RWPE2 (cell line): ENCODE measurements at regions not wholly inside any gene's neighbourhood (a gene's known extent, or its start where the extent isn't known, plus 50 kb on each side); places are given as distances from the start of the nearest gene placed in this dataset.
A peak's percentile ranks its signal among the peaks of the same experiment; 100 is the strongest.

ENCODE experiments used
- ATAC-seq: fragments of 200-7000 bp; cut with Tn5 transposase; 3 replicates; pipeline ENCODE4 v1.9.1; 2021; ENCODE audit warnings: low read depth
- DNase-seq: peaks from one replicate; pipeline ENCODE4 v3.0.0-alpha.2; 2020; ENCODE audit warnings: low spot score
- H3K27ac ChIP-seq: fragments of 450-650 bp; 2 replicates; pipeline ENCODE4 v1.5.1; 2017; ENCODE audit warnings: mild to moderate bottlenecking; ENCODE audit not compliant: poor library complexity, severe bottlenecking
- H3K27me3 ChIP-seq: fragments of 250-450 bp; sonication (Bioruptor Pico); 2 replicates; pipeline ENCODE4 v1.5.1; 2021; ENCODE audit warnings: mild to moderate bottlenecking, moderate library complexity; ENCODE audit not compliant: insufficient read depth, poor library complexity, severe bottlenecking
- H3K36me3 ChIP-seq: fragments of 250-450 bp; sonication (Bioruptor Pico); 2 replicates; pipeline ENCODE4 v1.5.1; 2020; ENCODE audit warnings: low read depth, mild to moderate bottlenecking, moderate library complexity
- H3K4me1 ChIP-seq: fragments of 250-450 bp; sonication (Bioruptor Pico); 2 replicates; pipeline ENCODE4 v1.5.1; 2021; ENCODE audit warnings: mild to moderate bottlenecking, moderate library complexity; ENCODE audit not compliant: insufficient read depth, poor library complexity, severe bottlenecking
- H3K4me3 ChIP-seq: fragments of 250-450 bp; sonication (Bioruptor Pico); 2 replicates; pipeline ENCODE4 v1.5.1; 2021; ENCODE audit warnings: mild to moderate bottlenecking, moderate library complexity; ENCODE audit not compliant: severe bottlenecking
- H3K9me3 ChIP-seq: fragments of 250-450 bp; sonication (Bioruptor Pico); 2 replicates; pipeline ENCODE4 v1.5.1; 2021; ENCODE audit warnings: mild to moderate bottlenecking, moderate library complexity; ENCODE audit not compliant: severe bottlenecking
- CTCF ChIP-seq: fragments of 450-650 bp; IDR thresholded peaks from one replicate; pipeline ENCODE4 v1.5.1; 2017; ENCODE audit warnings: mild to moderate bottlenecking, moderate library complexity; ENCODE audit not compliant: poor library complexity, severe bottlenecking

DNA sequence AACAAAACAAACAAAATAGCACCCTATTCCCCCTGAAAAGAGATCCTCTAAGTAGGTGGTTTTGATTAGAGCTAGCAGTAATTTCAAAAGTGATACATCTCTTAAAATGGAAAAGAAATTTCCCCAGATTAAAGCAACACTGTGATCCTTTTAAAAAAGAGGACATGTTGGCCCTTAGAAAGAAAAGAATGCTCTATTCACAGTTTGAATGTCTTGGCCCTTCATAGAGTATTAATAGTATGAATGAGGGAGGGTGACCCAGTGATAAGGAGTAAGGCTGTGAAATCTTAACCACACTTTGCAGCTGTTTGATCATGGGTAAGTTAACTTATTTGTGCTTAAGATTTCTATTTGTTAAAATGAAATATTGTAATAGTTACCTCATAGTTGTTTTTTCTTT is 467.7 kb upstream of the MEF2C start:
- no peak for ATAC-seq
- H3K27me3 ChIP-seq: no peaks in the 10 kb centered on the region
- H3K4me3 ChIP-seq: no peak overlapping the region
- H3K36me3 ChIP-seq: no peaks in the 10 kb centered on the region
- no peak for DNase-seq
- H3K9me3 ChIP-seq: no peaks in the 10 kb centered on the region
- H3K4me1 ChIP-seq: peaks cover 18% of the 10 kb centered on the region
- TF ChIP-seq CTCF: no peak
- no peak overlapping the region for H3K27ac ChIP-seq

DNA sequence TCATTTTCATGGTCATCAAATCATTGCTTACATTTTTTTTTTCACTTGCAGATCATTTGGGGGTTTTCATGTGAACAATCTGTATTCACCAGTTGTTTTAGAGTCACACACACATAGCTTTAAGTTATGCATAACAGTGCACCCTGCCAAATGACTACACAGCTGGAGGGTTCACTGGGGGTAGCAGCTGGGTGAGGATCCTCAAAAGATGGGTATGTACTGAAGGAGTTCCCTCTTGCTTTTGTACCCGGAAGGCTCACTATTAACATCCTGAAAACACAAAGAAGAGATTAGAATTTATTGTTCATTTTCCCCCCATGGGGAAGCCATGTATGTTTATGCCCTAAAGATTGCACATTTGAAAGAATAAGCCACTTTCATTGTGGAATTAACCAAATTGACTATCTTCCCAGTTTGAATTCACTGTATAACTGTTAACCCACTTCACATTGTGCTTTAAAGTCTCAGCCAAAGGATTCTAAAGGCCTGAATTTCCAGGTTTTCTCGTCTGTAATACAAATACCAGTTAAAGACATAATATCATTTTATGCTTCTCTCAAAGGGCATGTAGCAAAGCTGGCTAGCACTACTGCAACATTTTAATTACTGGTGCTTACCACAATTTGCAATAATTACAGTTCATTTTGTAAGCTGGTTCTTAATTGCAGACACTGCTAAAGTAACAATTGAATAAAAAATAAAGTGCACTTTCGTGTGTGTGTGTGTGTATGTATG is 466.4 kb upstream of the MEF2C start:
- Histone ChIP-seq H3K27ac (no peak overlapping the region), H3K36me3 (no peaks in the 10 kb centered on the region), H3K4me3 (no peak overlapping the region), H3K27me3 (no peaks in the 10 kb centered on the region), H3K9me3 (no peaks in the 10 kb centered on the region), H3K4me1 (peaks cover 18% of the 10 kb centered on the region)
- ATAC-seq (no peak), DNase-seq (no peak)
- no peak for TF ChIP-seq CTCF

- ATAC-seq (no peak), DNase-seq (no peak)
- H3K4me3 ChIP-seq: no peak overlapping the region
- H3K4me1 ChIP-seq: peaks cover 7% of the 10 kb centered on the region
- H3K9me3 ChIP-seq: no peaks in the 10 kb centered on the region
- H3K36me3 ChIP-seq: no peaks in the 10 kb centered on the region
- H3K27ac ChIP-seq: no peak overlapping the region
- no peaks in the 10 kb centered on the region for H3K27me3 ChIP-seq
- TF ChIP-seq CTCF: no peak
Measured at GRCh38 chr5:89346573-89346972, 463.6 kb upstream of the MEF2C start.

GRCh38 chr5:89343666-89344065 is 460.7 kb upstream of the MEF2C start:
- Histone ChIP-seq H3K4me1 (peaks cover 9% of the 10 kb centered on the region), H3K36me3 (no peaks in the 10 kb centered on the region), H3K27ac (no peak overlapping the region), H3K4me3 (no peak overlapping the region), H3K9me3 (no peaks in the 10 kb centered on the region), H3K27me3 (no peaks in the 10 kb centered on the region)
- DNase-seq (no peak), ATAC-seq (no peak)
- no peak for TF ChIP-seq CTCF

DNA sequence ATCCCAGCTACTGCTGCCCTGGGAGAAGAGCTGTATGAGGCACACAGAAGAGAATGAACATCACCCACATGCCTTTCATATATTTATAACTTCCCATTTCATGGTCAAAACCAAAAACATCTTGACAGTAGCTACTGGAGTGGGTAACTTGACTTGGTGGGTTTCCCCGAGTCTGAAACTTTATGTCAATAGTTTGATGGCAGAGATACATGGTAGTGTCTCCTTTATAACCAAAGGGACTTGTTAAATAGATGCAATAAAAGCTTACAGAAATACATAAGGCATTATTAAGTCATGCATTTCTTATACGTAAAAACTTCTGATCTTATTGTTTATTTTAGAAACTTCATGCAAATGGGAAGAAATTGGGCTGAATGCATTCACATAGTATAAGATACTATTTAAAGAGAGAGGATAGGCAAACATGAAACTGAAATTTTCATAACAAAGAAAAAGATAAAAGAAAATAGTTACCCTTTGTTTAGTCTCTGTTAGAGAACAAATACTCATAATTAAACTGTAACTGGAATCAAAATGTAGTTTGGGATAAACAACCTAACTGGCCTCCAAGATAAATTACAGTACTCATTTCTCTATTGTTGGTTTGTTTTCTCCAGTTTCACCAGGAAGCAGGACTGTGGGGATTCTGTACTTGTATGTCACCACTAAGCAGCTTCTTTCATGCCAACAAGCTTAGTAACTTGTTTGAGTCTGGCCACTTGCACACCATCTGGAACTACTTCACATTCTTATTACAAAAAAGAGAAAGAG is 459.3 kb upstream of the MEF2C start:
- H3K27ac ChIP-seq: no peak overlapping the region
- no peaks in the 10 kb centered on the region for H3K27me3 ChIP-seq
- H3K36me3 ChIP-seq: no peaks in the 10 kb centered on the region
- no peaks in the 10 kb centered on the region for H3K9me3 ChIP-seq
- peak; percentile 40; the same call in 2 of the 3 replicates for ATAC-seq
- peaks cover 12% of the 10 kb centered on the region for H3K4me1 ChIP-seq
- no peak for TF ChIP-seq CTCF
- H3K4me3 ChIP-seq: no peak overlapping the region
- no peak for DNase-seq
